Brain microvascular endothelial cell (primary cell): ENCODE measurements at regions not wholly inside any gene's neighbourhood (a gene's known extent, or its start where the extent isn't known, plus 50 kb on each side); places are given as distances from the start of the nearest gene placed in this dataset.

ENCODE experiments used
- DNase-seq: peaks from one replicate; pipeline ENCODE4 v3.0.0-alpha.2; 2020
- H3K27ac ChIP-seq: fragments of 250-450 bp; sonication (Bioruptor Pico); 2 replicates; pipeline ENCODE4 v1.5.1; 2020; ENCODE audit warnings: mild to moderate bottlenecking, moderate library complexity
- H3K27me3 ChIP-seq: fragments of 250-450 bp; sonication (Bioruptor Pico); replicated peaks from 2 replicates; pipeline ENCODE4 v1.5.1; 2020; ENCODE audit warnings: mild to moderate bottlenecking
- H3K36me3 ChIP-seq: fragments of 250-450 bp; sonication (Bioruptor Pico); replicated peaks from 2 replicates; pipeline ENCODE4 v1.5.1; 2020; ENCODE audit warnings: mild to moderate bottlenecking
- H3K4me3 ChIP-seq: 2 replicates; pipeline ENCODE4 v1.5.1; 2011; ENCODE audit warnings: low read depth, mild to moderate bottlenecking, control low read depth, low read length, moderate library complexity
- in situ Hi-C: cut with HindIII; loops from 2 replicates; pipeline ENCODE4 v1.10.0; 2017; ENCODE audit warnings: low sequenced_read_pairs, low pct_ligation_motif_present
- TF ChIP-seq, protein P1 (sequence below): IDR thresholded peaks from 2 replicates; pipeline ENCODE4 v1.5.1; 2011; ENCODE audit warnings: low read depth, mild to moderate bottlenecking, moderate library complexity, low read length, control low read depth, inconsistent platforms; ENCODE audit errors: missing control alignments

DNA sequence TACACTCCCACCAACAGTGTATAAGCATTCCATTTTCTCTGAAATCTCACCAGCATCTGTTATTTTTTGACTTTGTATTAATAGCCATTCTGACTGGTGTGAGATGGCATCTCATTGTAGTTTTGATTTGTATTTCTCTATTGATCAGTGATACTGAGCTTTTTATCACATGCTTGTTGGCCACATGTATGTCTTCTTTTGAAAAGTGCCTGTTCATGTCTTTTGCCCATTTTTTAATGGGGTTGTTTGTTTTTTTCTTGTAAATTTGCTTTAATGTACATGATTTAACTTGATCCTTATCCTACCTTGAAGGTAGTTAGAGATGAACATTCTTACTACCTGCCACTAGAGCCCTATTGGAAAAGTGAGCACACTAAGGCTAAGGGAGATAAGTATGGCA, 151.2 kb upstream of the KIF2A start:
- TF ChIP-seq, protein P1, sequence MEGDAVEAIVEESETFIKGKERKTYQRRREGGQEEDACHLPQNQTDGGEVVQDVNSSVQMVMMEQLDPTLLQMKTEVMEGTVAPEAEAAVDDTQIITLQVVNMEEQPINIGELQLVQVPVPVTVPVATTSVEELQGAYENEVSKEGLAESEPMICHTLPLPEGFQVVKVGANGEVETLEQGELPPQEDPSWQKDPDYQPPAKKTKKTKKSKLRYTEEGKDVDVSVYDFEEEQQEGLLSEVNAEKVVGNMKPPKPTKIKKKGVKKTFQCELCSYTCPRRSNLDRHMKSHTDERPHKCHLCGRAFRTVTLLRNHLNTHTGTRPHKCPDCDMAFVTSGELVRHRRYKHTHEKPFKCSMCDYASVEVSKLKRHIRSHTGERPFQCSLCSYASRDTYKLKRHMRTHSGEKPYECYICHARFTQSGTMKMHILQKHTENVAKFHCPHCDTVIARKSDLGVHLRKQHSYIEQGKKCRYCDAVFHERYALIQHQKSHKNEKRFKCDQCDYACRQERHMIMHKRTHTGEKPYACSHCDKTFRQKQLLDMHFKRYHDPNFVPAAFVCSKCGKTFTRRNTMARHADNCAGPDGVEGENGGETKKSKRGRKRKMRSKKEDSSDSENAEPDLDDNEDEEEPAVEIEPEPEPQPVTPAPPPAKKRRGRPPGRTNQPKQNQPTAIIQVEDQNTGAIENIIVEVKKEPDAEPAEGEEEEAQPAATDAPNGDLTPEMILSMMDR: no peak

DNA sequence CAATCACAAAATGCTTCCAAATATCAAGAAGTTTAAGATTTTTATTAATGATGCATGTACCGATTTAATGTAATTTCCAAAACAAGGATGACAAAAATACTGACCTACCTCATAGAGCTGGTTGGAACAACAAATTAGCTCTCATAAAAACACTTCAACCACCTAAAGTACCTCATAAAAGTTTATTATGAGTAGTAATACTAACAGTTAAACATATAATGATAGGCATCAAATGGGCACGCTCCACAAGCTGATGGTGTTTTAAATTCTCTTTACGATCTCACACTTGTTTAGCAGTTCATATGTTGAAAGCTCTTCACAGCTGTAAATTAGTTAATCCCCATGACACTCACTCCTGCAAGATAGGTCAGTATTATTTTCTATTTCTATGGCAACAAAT, 150.0 kb upstream of the KIF2A start:
- TF ChIP-seq, protein P1: no peak
- no peak for DNase-seq
- no peak overlapping the region for H3K4me3 ChIP-seq

More for the DNA sequence above, 151.2 kb upstream of the KIF2A start:
- H3K27me3 ChIP-seq: no peaks in the 10 kb centered on the region
- H3K4me3 ChIP-seq: no peak overlapping the region
- no peaks in the 10 kb centered on the region for H3K36me3 ChIP-seq
- DNase-seq: no peak
- in situ Hi-C loops: no loop called here
- H3K27ac ChIP-seq: no peak overlapping the region

DNA sequence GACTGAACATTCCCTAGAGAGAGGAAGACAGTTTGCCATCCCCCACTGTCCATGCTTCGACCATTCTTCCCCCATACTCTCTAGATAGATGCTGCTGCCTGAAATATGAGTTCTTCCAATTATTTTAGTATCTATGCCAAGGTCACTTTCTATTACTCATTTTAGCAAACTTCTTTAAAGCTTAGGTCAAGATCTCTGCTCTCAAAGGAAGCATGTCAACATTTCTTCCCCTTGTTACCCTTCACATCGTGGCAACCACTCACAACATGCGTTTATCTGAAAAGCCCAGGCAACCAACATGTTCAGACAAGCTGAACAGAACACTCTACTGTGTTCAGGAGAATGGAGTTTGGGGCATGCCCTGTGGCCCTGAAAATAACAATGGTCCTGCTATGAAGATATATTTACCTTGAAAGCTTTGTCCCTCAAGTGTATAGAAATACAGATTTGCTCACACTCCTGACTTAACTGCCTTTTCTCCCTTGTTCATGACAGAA, 138.4 kb upstream of the KIF2A start:
- Histone ChIP-seq H3K27me3 (no peaks in the 10 kb centered on the region), H3K36me3 (no peaks in the 10 kb centered on the region), H3K27ac (no peak overlapping the region), H3K4me3 (no peak overlapping the region)
- DNase-seq: no peak
- in situ Hi-C loops: no loop called here
- TF ChIP-seq, protein P1: no peak

More for the DNA sequence above, 150.0 kb upstream of the KIF2A start:
- Histone ChIP-seq H3K36me3 (no peaks in the 10 kb centered on the region), H3K27ac (no peak overlapping the region), H3K27me3 (no peaks in the 10 kb centered on the region)
- in situ Hi-C loops: no loop called here

DNA sequence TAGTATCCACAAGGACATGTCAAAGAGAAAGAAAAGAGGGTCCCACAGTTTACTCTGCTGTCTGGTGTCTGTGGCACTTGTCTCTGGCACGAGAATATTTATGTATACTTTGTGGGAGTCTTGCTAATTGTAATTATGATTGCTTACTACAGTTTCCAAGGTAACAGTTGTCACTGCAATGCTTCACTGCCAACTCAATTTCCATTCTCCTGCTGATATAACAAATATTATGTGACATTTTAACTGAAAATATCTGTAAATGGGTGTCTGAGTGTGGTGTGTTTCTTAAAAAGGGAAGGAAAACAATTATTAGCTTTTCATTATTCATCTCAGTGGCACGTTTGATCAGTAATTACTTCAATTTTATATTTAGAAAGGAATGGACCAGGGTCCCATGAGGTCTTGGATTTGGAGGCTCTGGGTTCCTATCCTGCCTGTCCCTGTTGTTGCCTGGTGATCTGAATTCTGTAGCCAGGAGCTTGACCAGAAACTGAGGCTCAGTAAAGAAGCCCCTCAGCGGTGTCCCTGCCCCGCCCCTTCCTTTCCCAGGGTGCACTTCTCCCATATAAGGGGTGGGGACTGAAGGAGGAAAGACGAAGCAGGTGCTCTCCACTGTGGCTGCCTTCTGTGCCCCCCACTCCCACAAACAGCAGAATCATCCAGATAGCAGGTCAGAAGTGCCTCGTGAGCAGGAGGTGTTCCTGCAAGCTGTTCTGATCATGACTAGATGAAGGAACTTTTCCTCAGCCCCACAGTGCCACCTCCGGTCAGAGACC, 137.3 kb upstream of the KIF2A start:
- no peaks in the 10 kb centered on the region for H3K36me3 ChIP-seq
- in situ Hi-C loops: no loop called here
- H3K4me3 ChIP-seq: no peak overlapping the region
- no peaks in the 10 kb centered on the region for H3K27me3 ChIP-seq
- DNase-seq: no peak
- H3K27ac ChIP-seq: no peak overlapping the region
- TF ChIP-seq, protein P1: no peak

DNA sequence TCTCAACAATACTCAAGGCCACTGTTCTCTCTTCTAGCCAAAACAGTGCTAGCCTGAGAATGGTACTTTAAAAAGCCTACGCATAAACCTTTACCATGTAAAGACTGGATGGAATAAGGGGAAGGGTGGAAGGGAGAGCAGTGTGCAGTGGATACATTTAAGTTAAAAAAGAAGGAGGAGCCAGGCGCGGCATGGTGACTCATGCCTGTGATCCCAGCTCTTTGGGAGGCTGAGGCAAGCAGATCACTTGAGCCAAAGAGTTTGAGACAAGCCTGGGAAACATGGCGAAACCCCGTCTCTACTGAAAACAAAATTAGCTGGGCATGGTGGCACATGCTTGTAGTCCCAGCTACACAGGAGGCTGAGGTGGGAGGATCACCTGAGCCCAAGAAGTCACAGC, 127.7 kb upstream of the KIF2A start:
- in situ Hi-C loops: no loop called here
- H3K27ac ChIP-seq: no peak overlapping the region
- no peaks in the 10 kb centered on the region for H3K27me3 ChIP-seq
- H3K4me3 ChIP-seq: no peak overlapping the region
- H3K36me3 ChIP-seq: no peaks in the 10 kb centered on the region
- no peak for DNase-seq
- TF ChIP-seq, protein P1: no peak
